Sigmoid colon (tissue), 6 donors: ENCODE measurements at regions not wholly inside any gene's neighbourhood (a gene's known extent, or its start where the extent isn't known, plus 50 kb on each side); places are given as distances from the start of the nearest gene placed in this dataset.

Experiments
- DNase-seq: peaks from one replicate; pipeline ENCODE4 v3.0.0-alpha.2; 2019
- H3K27ac ChIP-seq, 4 donors: fragments of 200-600 bp; sonication (generic); one replicate each; pipeline ENCODE4 v1.5.1; 2016 to 2019; ENCODE audit warnings: mild to moderate bottlenecking in 1 of 4
- H3K27me3 ChIP-seq, 3 donors: fragments of 200-600 bp; sonication (generic); one replicate each; pipeline ENCODE4 v1.5.1; 2019; ENCODE audit warnings: mild to moderate bottlenecking in 1 of 3
- H3K36me3 ChIP-seq, 4 donors: fragments of 200-600 bp; sonication (generic); one replicate each; pipeline ENCODE4 v1.5.1; 2016 to 2019
- H3K4me1 ChIP-seq, 4 donors: fragments of 200-600 bp; sonication (generic); one replicate each; pipeline ENCODE4 v1.5.1; 2017 to 2019
- H3K4me3 ChIP-seq, 4 donors: fragments of 200-600 bp; sonication (generic); one replicate each; pipeline ENCODE4 v1.5.1; 2017 to 2019; ENCODE audit warnings: mild to moderate bottlenecking in 2 of 4, moderate library complexity in 1 of 4
- H3K9me3 ChIP-seq, 4 donors: fragments of 200-600 bp in 3 of 4; sonication (generic) in 3 of 4; one replicate each; pipeline versions ENCODE4 v1.5.1 to v1.6.1; 2013 to 2019
- EP300 ChIP-seq, 4 donors: sonication (generic); formaldehyde crosslinking; IDR thresholded peaks; one replicate each; pipeline ENCODE4 v1.6.1; 2017; ENCODE audit warnings: antibody characterized with exemption in 4 of 4
- POLR2A ChIP-seq, 2 donors: fragments of 450-650 bp; IDR thresholded peaks; one replicate each; pipeline ENCODE4 v1.6.1; 2016; ENCODE audit warnings: antibody characterized with exemption in 2 of 2, mild to moderate bottlenecking in 2 of 2, moderate library complexity in 2 of 2
- POLR2AphosphoS5 ChIP-seq, 4 donors: sonication (generic); formaldehyde crosslinking; IDR thresholded peaks; one replicate each; pipeline ENCODE4 v1.6.1; 2017; ENCODE audit warnings: antibody characterized with exemption in 4 of 4
- WGBS, 2 donors: extraction: QIAGEN DNeasy Blood & Tissue Kit; methylation state at CpG; one replicate each; pipeline ENCODE4 v1.1.7; 2013; 5-methylcytosine and 5-hydroxymethylcytosine counted together
- intact Hi-C: fragments of 100-400 bp; cut with DNase I; formaldehyde crosslinking; loops from one replicate; pipeline ENCODE4 v1.15.1; 2023
- TF ChIP-seq, protein P1 (sequence below), 4 experiments: fragments of 450-650 bp in 3 of 4; fragments of 200-600 bp in 1 of 4; IDR thresholded peaks; one replicate each; pipeline ENCODE4 v1.5.1; 2016 to 2019; ENCODE audit warnings: antibody characterized with exemption in 4 of 4, mild to moderate bottlenecking in 3 of 4, moderate library complexity in 2 of 4
- donor health status: healthy with polysubstance abuse.
- donor health status: healthy.

DNA sequence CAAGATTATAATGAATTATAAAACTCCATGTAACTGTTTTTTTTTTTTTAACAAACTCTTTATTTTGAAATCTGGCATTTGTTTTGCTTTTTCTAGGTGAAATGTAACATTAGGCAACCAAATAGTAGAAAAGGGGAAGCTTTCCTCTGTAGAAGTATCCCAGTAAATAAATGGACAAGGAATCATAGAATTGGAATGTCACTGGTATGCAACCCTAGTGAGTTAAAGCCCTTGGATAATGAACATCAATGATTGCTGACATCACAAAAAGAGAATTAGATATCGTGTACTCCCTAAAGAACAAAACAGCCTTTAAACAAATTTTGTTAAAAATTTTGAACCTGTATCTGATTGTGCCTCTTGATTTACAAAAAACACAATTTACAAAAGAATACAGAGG lies 93.9 kb upstream of the OGFRL1 start:
- Histone ChIP-seq H3K9me3 (no peaks in the 10 kb centered on the region), H3K36me3 (no peaks in the 10 kb centered on the region), H3K4me1 (no peaks in the 10 kb centered on the region), H3K4me3 (no peak overlapping the region), H3K27ac (no peak overlapping the region), H3K27me3 (no peaks in the 10 kb centered on the region)
- intact Hi-C loops, result no loop called here
- DNase-seq, result no peak
- TF ChIP-seq, protein P1, sequence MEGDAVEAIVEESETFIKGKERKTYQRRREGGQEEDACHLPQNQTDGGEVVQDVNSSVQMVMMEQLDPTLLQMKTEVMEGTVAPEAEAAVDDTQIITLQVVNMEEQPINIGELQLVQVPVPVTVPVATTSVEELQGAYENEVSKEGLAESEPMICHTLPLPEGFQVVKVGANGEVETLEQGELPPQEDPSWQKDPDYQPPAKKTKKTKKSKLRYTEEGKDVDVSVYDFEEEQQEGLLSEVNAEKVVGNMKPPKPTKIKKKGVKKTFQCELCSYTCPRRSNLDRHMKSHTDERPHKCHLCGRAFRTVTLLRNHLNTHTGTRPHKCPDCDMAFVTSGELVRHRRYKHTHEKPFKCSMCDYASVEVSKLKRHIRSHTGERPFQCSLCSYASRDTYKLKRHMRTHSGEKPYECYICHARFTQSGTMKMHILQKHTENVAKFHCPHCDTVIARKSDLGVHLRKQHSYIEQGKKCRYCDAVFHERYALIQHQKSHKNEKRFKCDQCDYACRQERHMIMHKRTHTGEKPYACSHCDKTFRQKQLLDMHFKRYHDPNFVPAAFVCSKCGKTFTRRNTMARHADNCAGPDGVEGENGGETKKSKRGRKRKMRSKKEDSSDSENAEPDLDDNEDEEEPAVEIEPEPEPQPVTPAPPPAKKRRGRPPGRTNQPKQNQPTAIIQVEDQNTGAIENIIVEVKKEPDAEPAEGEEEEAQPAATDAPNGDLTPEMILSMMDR (IDR thresholded peaks at IDR 0.05), result no peak
- TF ChIP-seq EP300 (IDR thresholded peaks at IDR 0.05) (no peak), POLR2AphosphoS5 (IDR thresholded peaks at IDR 0.05) (no peak), POLR2A (IDR thresholded peaks at IDR 0.05) (no peak)
- 69 to 83% methylated on average over 1 of the region's 1 CpG for WGBS, 2 donors

DNA sequence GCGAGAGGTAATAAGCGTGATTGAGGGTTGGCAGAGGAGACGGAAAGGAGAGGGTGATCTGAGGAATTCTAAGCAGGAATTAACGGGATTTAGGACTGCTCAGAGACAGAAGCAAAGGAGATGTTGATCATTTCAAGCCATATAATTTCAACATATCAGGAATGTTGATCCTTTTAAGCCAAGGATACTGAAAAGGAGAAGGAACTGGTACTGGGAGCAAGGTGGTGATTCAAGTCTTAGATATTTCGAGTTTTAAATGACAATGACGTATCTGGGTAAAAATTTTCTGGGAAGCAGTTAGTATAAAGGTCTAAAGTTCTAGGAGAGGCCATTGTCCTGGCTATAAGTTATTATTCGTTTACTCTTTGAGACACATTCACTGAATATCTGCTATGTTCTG lies 91.3 kb upstream of the OGFRL1 start:
- Histone ChIP-seq H3K36me3 (no peaks in the 10 kb centered on the region), H3K4me3 (no peak overlapping the region), H3K27me3 (no peaks in the 10 kb centered on the region), H3K9me3 (no peaks in the 10 kb centered on the region), H3K4me1 (no peaks in the 10 kb centered on the region), H3K27ac (no peak overlapping the region)
- TF ChIP-seq, protein P1 (IDR thresholded peaks at IDR 0.05), result no peak
- TF ChIP-seq POLR2A (IDR thresholded peaks at IDR 0.05), result no peak
- no peak for TF ChIP-seq POLR2AphosphoS5 (IDR thresholded peaks at IDR 0.05)
- TF ChIP-seq EP300 (IDR thresholded peaks at IDR 0.05), result no peak
- WGBS, 2 donors, result 76 to 86% methylated on average over 7 of the region's 7 CpGs
- DNase-seq, result no peak
- intact Hi-C loops, result no loop called here

DNA sequence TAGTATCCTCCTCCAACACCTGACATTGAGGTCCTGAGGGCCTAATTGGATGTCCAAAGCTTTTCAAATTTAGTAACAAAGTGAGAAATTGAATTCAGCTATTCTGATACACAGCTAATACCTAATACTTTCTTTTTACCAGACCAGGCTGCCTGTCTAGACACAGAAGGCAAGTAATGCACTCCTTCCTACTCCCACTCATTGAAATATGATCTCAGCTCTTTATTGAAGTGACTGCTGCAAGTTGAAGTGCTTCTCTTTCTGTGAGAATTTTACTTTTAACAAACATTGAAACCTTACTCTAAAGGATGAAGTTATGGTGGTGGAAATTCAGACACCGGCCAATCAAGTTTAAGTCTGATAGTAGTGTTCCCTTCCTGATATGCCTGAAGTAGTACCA lies 90.8 kb upstream of the OGFRL1 start:
- no peak for DNase-seq
- H3K4me1 ChIP-seq, result no peaks in the 10 kb centered on the region
- H3K9me3 ChIP-seq, result no peaks in the 10 kb centered on the region
- no peak overlapping the region for H3K27ac ChIP-seq
- H3K4me3 ChIP-seq, result no peak overlapping the region
- 95 to 97% methylated on average over 1 of the region's 1 CpG for WGBS, 2 donors
- no peak for TF ChIP-seq POLR2AphosphoS5 (IDR thresholded peaks at IDR 0.05)
- TF ChIP-seq EP300 (IDR thresholded peaks at IDR 0.05), result no peak
- TF ChIP-seq, protein P1 (IDR thresholded peaks at IDR 0.05), result no peak
- TF ChIP-seq POLR2A (IDR thresholded peaks at IDR 0.05), result no peak
- no peaks in the 10 kb centered on the region for H3K27me3 ChIP-seq
- H3K36me3 ChIP-seq, result no peaks in the 10 kb centered on the region
- intact Hi-C loops, result no loop called here

DNA sequence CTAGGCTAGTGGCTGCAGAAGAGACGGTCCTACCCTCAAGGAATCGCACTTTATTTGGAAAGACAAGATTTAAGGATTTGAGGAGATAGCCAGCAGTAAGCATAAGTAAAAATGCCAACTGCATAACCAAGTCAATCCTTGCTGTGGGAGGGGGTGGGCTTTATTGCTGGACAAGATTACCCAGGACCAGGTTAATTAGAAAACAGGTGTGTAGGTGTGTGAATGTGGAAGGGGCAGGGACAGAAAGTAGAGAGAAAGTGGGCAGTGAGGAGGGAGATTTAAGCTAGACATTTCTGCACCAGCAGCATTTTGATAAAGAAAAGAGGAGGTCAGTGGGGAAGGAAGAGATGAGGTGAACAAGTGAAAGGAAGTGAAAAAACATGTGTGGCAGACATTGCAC lies 89.7 kb upstream of the OGFRL1 start:
- TF ChIP-seq POLR2AphosphoS5 (IDR thresholded peaks at IDR 0.05), result no peak
- TF ChIP-seq, protein P1 (IDR thresholded peaks at IDR 0.05), result no peak
- TF ChIP-seq POLR2A (IDR thresholded peaks at IDR 0.05), result no peak
- TF ChIP-seq EP300 (IDR thresholded peaks at IDR 0.05), result no peak
- H3K36me3 ChIP-seq, result no peaks in the 10 kb centered on the region
- no peak for DNase-seq
- no peaks in the 10 kb centered on the region for H3K27me3 ChIP-seq
- WGBS, 2 donors, result 90 to 94% methylated on average over 2 of the region's 2 CpGs
- no peak overlapping the region for H3K27ac ChIP-seq
- intact Hi-C loops, result no loop called here
- H3K4me3 ChIP-seq, result no peak overlapping the region
- H3K9me3 ChIP-seq, result no peaks in the 10 kb centered on the region
- H3K4me1 ChIP-seq, result no peaks in the 10 kb centered on the region

DNA sequence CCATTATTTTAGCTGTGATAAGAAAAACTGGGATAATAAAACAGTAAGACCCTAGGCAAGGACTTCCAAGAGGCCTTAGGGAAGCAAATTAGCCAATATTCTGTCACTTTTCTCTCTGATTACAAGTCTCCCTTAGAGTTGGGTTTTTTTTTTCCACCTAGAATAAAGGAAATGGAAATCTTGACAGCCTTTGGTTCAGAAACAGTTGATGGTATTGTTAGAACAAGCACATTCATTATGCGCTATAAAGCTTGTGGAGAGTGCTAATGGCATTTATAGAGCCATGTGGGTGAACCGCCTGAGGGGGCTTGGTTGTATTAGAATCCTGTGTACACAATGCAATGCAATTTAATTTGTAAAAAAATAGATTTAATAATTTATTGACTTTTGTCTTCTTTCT lies 88.9 kb upstream of the OGFRL1 start:
- Histone ChIP-seq H3K9me3 (no peaks in the 10 kb centered on the region), H3K27me3 (no peaks in the 10 kb centered on the region), H3K4me3 (no peak overlapping the region), H3K4me1 (no peaks in the 10 kb centered on the region), H3K36me3 (no peaks in the 10 kb centered on the region), H3K27ac (no peak overlapping the region)
- WGBS, 2 donors, result 87 to 92% methylated on average over 2 of the region's 2 CpGs
- DNase-seq, result no peak
- intact Hi-C loops, result no loop called here
- TF ChIP-seq, protein P1 (IDR thresholded peaks at IDR 0.05), result no peak
- TF ChIP-seq EP300 (IDR thresholded peaks at IDR 0.05) (no peak), POLR2AphosphoS5 (IDR thresholded peaks at IDR 0.05) (no peak)
